Stimulated activated CD8-positive, alpha-beta memory T cell treated with anti-CD3 and anti-CD28 coated beads, Interleukin-7, amount 100 ng/mL, for 48 hours (primary cell): ENCODE measurements at regions not wholly inside any gene's neighbourhood (a gene's known extent, or its start where the extent isn't known, plus 50 kb on each side); places are given as distances from the start of the nearest gene placed in this dataset.
"Not testable (repeated sequence)": the region's sequence is repeated elsewhere in the genome, so short reads cannot be mapped to it uniquely, and the experiment has no call there.

ENCODE experiments used
- DNase-seq, 2 donors: peaks; one replicate each; pipeline ENCODE4 v3.0.0-alpha.2; 2020; ENCODE audit warnings: low read depth in 1 of 2; ENCODE audit errors: extremely low read depth in 1 of 2

DNA sequence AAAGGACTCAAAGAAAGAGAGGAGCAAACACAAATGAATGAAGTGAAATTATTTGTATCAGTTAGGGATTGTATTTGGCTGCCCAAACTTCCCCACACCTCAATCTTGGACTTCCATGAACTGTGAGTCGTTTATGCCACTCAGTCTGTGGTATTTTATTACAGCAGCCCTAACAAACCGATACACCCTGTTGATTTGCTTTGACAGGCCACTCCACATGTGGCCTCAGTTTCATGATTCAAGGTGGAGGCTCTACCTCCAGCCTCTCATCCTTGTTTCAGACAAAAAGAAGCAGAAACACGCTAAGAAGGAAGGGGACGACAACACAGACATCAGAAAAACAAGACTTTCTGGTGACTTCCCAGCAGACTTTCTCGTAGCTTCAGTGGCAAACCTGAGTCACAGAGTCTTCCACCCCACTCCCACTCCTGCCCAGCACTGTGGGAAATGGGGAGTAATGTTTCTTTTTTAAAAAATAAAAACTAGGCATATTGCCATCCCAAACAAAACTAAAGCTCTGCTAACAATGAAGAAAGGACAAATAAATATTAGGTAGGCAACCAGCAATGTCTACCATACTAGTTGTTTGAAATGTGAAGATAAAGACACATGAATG, 52.2 kb upstream of the ABCA1 start:
- no peak for DNase-seq

DNA sequence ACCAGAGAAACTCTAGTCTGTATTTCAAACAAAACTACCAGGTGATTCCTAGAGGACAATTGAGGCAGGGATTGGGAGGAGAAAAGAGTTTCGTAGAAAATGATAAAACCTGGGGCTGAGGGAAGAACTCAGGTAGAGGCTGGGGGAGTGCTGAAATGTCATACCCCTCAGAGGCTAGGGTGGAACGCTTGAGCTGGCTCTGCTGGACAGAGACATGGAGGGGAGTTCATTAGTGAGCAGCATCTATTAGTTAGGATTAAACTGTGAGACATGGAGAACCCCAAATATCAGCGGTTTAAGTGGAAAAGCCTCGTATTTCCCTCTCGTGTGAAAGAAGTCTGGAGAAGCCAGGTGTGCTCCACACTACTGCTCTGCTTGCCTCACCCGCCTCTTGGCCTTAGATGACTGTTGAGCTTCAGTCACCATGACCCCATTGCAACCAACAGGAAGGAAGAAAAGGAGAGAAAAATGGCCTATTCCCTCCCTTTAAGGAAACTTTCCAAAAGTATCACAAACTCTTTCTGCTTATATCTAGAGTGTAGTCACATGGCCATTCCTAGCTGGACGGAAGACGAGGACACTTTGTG, 53.7 kb upstream of the ABCA1 start:
- no peak for DNase-seq

DNA sequence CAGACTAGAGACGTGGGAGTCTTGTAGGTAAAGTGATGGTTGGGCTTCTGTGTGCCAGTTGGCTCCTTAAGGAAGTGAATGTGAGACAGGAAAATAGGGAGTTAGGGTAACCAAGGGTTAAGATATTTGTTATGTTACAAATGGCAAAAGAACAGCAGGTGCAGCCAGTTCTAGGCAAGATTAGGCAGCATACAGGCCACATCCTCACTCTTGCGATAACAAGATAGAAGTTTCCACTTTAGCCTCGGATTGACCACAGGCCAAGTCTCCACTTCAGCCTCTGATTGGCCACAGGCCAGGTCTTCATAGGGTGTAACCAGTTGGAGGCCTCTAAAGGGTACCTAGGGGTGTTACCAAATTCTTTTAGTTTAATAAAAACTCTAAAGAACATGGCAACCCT, 54.6 kb upstream of the ABCA1 start:
- DNase-seq: no peak

DNA sequence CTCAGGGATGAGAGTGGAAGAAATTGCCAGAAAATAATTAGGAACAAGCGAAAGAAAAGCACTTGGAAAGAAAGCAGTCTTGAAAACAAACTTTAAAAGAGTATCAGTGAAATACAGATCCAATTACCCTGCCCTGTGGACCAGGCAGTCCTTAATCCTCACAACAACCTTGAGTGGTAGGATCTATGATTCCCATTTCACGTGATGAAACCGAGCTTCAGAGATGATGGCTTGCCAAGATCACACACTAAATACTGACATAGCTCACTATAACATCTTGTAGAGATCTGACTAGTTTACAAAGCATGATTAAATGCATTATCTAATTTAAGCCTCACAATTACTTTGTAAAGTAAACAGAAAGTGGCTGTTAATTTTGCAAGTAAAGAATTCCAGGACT, 55.5 kb upstream of the ABCA1 start:
- DNase-seq: no peak

DNA sequence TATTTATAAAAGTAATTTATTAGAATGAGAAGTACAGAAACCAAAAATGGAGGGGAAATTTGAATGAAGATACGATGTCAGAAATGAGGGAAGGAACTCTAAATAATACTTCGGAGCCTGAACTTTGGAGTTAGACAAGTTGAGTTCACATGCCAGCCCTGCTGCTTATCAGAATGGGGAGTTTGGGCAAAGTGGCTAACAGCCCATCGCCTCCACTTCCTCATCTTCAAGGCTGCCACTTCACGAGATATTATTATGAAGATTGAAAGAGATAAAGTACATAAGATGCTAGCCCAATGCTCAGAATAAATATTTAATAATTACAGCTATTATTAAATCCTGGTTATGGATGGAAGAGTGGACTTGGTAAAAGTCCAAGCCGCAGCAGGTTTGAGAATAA, 56.2 kb upstream of the ABCA1 start:
- DNase-seq: no peak

DNA sequence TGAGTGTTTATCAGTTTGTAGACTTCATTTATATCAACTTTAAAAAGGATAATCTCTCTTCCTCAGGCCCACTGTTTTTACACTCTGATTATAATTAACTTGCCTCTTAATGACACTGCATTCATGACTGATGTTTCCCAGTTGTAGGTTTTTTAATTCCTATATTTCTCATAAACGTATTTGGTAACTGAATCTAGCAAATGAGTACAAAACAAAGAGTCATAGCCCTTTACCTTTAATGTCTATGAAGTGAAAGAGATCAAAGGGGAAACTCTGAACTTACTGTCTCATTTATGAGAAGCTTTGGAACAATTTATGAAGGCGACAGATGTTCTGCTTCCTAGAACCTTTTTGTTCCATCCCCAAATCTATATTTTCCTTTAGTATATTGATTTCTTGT, 56.6 kb upstream of the ABCA1 start:
- no peak for DNase-seq

DNA sequence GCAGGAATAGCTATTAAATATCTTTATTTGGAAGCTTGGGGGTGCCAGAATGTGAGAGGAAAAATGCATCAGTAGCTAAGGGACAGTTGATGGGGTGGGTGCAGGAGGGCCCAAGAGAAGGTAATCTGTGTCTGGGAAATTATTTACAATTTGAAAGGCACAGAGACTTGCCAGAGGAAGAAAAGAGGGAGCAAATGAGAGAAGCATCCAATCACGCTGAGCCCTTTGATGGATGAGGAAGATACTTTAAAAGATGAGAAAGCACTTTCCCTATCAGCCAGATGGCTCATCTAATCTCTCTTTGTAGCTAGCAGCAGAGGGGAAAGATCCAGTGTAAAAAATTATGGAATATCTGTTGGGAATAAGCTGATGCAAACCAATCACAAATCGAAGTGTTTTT, 57.0 kb upstream of the ABCA1 start:
- DNase-seq: no peak

DNA sequence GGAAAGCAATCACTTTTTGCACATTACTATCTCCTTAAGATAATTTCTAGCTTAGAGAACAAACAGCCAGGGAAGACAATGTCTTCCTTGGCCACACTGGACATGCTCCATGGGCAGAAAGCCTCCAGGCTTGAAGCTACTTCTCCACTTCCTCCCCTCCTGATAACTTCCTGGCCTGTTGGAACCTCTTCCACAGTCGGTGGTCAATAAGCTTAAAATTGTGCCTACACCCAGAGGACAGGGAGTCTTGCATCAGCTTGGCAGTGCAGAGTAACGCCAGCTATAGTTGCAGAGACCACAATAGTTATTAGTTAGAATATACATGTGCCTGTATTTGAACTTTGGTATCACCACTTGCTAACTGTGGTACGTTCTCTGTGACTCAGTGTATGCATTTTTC, 58.1 kb upstream of the ABCA1 start:
- no peak for DNase-seq

DNA sequence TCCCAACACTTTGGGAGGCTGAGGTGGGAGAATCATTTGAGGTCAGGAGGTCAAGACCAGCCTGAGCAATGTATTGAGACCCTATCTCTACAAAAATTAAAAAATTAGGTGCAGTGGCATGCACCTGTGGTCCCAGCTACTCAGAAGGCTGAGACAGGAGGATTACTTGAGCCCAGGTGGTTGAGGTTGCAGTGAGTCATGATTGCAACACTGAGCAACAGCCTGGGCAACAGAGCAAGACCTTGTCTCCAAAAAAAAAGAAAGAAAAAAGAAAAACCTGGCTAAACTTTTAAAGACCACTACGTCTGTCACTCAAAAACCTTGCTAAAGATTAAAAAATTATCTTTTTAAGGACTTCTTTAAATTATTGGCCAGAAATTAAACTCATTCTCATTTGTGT, 59.8 kb upstream of the ABCA1 start:
- no peak for DNase-seq

DNA sequence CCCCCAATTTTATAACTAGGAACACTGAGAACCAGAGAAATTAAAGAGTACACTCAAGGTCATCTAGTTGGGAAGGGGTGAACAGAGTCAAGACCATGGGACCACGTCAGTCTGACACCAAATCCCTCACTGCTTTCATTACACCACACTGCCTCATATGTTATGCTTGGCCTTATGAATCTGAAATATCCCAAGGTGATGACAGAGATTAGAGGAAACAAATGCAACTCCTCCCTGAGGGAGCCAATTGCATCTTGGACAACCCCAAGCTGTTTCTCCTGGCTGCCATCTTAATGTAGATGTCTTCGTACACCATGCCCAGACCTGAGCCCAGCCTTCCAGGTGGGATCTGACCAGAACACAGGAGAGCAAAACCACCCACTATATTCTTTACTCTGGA, 60.6 kb upstream of the ABCA1 start:
- no peak for DNase-seq

DNA sequence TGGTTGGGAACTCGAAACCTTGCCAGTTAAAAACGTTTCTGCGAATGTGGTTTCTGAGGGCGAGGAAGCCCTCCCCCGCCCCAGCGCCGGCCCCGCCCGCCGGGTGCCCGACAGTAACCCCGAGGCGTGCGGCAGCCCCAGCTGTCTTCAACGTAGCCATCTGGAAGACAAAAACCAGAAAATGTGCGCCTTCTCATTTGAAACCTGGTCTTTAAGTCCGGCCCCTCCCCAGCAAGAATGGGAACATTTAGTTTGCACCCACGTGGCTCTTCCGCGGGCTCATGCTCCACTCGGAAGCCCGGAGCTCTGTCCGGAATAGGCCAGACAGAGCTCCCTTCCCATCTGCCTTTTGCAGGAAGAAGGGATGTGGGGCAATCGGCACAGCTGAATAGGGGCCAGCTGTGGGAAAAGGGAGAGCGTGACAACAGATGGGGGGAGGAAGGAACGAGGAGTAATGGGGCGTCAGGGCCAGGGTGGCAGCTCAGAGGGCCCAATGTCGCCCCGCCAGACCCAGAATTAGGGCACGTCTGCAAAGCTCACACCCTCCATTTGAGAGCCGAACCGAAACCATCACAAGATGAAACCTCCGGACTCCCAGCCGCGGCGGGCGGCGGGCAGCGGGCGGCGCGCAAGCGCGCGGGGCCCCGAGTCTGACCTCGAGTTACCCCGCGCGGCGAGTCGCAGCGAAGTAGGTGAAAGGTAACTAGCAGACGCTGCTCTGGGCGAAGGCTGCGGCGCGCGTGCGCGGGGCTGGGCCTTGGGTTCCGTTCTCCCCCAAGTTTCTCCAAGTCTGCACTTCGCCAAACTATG, 63.4 kb upstream of the ABCA1 start:
- DNase-seq: peak; percentile 70 to 72

DNA sequence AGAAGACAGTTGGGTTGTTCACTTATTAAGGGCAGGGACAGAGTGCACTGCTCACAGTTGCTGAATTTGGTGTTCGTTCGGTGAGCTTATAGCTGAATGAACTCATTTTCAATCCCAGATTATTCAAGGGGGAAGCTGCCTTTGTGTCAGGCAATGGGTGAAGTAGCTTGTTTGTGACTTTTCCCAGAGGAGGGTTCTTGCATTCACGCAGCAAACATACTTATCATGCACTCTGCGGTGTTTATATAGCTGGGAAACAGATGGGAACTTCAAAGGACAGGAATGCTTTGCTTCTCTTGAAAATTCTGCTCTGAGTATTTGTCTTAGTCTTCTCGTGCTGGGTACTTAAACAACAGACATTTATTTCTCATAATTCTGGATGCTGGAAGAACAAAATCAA, 64.7 kb upstream of the ABCA1 start:
- no peak for DNase-seq

DNA sequence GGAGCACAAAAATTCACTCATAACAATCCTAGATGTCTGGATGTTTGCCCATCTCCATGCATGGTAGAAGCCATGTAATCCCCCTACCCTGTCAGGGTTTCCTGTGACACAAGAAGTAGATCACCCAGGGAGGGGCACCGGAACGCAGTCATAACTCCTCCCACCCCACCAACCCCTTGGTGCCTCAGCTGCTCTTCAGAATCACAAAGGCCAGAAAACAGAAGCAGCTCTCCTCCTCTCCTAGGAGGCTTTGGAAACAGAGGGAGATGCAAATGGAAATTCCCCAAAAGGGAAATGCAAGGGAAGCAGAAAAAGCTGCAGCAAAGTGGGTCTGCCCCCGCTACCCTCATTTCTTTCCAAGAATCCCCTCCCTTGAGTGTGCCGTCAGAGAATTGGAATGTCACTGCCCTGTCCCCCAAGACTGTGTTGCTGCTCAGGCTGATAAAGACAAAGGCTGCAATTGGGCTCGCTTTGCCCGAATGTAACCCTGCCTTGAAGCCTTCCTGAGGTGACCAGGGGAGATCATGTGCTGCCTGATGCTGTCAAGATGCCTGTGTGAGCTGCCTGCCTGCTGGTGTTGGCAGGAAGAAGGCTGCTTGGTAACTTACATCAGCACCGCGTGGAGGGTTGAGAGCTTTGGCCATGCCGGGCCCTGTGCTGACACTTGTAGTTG, 65.5 kb upstream of the ABCA1 start:
- no peak for DNase-seq

DNA sequence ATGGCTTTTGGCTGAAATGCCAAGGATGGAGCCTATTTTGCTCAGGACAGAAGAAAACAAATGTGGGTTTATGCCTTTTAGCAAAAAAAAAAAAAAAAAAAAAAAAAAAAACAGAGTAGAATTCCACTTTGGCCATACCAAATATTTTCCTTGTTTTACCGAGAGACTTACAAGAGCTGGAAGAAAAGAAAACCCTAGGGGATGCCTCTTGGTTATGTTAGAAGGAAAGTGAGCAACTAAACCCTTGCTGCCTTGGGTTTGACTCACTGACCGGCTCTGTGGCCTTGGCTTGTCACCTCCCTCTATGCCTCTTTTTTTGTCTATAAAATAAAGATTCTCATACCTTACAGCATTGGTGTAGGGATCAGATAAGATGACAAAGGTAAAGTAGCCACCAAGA, 69.6 kb upstream of the ABCA1 start:
- no peak for DNase-seq

DNA sequence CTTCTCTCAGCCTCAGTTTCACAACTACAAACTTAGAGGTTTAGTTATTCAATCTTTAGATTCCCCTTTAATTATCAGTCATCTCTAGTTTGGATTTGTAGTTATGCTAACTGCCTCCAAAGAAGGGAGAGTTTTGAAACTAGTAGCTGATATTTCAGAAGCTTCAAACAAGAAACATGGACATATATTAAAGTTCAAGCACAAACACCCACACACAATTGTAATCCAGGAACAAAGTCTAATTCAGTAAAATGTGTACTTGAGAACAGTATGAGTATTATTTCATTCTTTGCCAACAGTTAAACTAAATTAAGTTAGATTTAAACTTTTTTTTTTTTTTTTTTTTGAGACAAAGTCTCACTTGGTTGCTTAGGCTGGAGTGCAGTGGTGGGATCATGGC, 71.2 kb upstream of the ABCA1 start:
- no peak for DNase-seq

DNA sequence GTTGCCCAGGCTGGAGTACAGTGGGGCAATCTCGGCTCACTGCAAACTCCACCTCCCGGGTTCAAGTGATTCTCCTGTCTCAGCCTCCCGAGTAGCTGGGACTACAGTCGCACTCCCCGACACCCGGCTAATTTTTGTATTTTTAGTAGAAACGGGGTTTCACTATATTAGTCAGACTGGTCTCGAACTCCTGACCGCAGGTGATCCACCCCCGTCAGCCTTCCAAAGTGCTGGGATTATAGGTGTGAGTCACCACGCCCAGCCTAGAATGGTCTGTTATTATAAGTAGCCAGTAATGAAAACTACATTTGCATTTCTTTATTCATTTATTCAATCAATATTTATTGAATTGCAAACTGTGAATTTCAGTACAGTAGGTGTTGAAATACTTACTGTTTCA, 72.6 kb upstream of the ABCA1 start:
- DNase-seq: not testable (repeated sequence)

DNA sequence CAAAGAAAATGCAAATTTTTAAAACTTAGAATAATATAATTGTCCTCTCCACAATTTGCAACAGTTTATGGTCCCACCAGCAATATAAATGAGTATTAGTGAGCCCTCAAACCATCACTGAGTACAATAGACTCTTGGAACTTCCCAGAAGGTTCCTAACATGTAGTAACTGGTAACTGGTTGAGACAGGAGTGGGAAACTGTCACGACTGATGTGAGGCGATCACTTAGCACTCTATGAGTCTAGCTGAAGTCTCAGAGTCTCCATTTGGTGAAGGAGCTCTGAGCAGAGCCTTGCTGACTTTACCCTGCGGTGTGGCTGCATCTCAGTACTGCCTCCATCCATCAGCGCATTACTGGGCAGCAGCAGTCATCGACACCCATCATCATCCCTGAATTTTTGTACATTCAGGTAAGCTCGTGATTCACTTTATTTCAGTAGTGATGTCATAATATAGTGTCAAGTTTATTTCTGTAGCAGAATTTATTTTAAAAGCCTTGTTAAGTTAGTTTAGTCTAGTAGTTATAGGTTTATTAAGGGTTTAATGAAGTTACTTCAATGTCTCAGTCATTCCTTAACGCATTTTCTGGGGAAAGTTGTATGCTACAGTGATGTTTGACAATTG, 76.6 kb upstream of the ABCA1 start:
- no peak for DNase-seq

DNA sequence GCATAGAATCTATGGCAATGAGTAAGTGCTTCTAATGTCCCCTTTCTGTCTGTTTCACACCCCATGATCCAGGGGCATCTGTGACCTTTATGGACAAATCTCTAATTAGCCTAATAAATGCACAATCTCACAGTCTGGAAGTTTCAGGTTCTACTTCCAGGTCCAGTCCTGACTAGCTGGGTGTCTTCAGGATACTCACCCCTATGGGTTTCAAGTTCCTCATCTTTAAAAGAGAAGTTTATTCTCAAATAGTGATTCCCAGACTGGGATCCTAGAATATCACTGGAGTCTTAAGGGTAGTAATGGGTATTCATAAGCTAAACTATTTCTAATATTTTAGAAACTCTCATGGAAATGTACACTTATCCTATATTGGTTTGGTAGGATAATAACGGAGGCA, 77.2 kb upstream of the ABCA1 start:
- no peak for DNase-seq

DNA sequence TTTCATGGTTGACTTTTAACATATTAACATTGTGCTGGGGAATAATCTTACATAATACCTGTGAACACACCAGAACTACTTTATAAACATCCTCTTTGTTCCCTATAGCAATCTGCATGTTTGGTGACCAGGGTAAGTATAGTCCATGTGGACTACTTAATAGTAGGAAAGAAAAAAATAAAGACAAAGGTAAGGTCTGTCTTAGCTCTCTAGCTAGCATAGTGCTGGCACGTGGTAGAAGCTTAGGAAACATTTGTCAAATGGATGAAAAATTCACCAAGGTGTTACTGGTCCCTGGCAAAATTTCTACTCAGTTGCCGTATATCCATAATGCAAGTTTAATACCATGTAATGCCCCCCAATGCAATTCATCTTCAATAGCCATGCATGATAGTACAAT, 78.6 kb upstream of the ABCA1 start:
- DNase-seq: no peak

DNA sequence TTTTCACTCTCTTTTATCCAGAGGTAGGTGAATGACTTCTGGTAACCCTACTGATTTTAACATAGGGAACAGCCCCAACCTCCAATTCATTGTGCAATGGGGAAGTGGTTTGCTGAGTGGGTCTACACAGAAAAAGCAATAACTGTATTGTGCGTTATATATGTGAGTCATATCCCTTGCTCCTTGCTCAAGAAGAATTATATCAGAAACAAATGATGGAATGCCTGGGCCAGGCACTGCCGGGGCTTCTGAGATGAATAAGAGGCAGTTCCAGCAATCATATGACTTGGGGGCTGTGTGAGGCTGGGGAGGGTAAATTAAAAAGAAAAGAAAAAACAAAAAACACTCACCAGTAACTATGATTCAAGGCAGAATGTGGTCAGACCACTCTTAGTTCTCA, 79.2 kb upstream of the ABCA1 start:
- peak in 1 of 2 donors; percentile 44 for DNase-seq

DNA sequence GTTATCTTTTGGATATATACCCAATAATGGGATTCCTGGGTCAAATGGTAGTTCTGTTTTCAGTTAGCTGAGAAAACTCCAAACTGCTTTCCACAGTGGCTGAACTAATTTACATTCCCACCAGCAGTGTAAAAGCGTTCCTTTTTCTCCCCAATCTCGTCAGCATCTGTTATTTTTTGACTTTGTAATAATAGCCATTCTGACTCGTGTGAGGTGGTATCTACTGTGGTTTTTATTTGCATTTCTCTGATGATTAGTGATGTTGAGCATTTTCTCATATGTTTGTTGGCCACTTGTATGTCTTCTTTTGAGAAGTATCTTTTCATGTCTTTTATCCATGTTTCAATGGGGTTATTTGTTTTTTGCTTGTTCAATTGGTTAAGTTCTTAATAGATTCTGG, 82.1 kb upstream of the ABCA1 start:
- not testable (repeated sequence) for DNase-seq
